ENCODE measurements at regions not wholly inside any gene's neighbourhood (a gene's known extent, or its start where the extent isn't known, plus 50 kb on each side); places are given as distances from the start of the nearest gene placed in this dataset.

GRCh38 chr20:22729180-22729579 lies 144.8 kb upstream of the FOXA2 start:
- TF ChIP-seq, protein P1, sequence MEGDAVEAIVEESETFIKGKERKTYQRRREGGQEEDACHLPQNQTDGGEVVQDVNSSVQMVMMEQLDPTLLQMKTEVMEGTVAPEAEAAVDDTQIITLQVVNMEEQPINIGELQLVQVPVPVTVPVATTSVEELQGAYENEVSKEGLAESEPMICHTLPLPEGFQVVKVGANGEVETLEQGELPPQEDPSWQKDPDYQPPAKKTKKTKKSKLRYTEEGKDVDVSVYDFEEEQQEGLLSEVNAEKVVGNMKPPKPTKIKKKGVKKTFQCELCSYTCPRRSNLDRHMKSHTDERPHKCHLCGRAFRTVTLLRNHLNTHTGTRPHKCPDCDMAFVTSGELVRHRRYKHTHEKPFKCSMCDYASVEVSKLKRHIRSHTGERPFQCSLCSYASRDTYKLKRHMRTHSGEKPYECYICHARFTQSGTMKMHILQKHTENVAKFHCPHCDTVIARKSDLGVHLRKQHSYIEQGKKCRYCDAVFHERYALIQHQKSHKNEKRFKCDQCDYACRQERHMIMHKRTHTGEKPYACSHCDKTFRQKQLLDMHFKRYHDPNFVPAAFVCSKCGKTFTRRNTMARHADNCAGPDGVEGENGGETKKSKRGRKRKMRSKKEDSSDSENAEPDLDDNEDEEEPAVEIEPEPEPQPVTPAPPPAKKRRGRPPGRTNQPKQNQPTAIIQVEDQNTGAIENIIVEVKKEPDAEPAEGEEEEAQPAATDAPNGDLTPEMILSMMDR (IDR thresholded peaks at IDR 0.05) = no peak
- TF ChIP-seq POLR2AphosphoS5 (IDR thresholded peaks at IDR 0.05) (no peak), POLR2A (IDR thresholded peaks at IDR 0.05) (no peak)

All from prostate gland (tissue), 2 donors.